HG02623 (cell line): ENCODE measurements at regions not wholly inside any gene's neighbourhood (a gene's known extent, or its start where the extent isn't known, plus 50 kb on each side); places are given as distances from the start of the nearest gene placed in this dataset.

ENCODE experiments used
- ATAC-seq: cut with Tn5 transposase; IDR thresholded peaks from one replicate; pipeline ENCODE4 v1.9.1; 2021; ENCODE audit warnings: moderate library complexity; ENCODE audit not compliant: unreplicated experiment

GRCh38 chr5:54774281-54775170, 210.9 kb downstream of the ESM1 start:
- ATAC-seq = no peak

- no peak for ATAC-seq
Measured at GRCh38 chr5:54772684-54773083, 212.7 kb downstream of the ESM1 start.

GRCh38 chr5:54772231-54772630, 213.2 kb downstream of the ESM1 start:
- ATAC-seq = no peak

- ATAC-seq = no peak
Measured at GRCh38 chr5:54769746-54770145, 215.6 kb downstream of the ESM1 start.

- no peak for ATAC-seq
Measured at GRCh38 chr5:54769072-54769471, 216.3 kb downstream of the ESM1 start.

- no peak for ATAC-seq
Measured at GRCh38 chr5:54766748-54767147, 218.6 kb downstream of the ESM1 start.

GRCh38 chr5:54765165-54766028, 220.0 kb downstream of the ESM1 start:
- no peak for ATAC-seq

- ATAC-seq = no peak
Measured at GRCh38 chr5:54764102-54765090, 221.0 kb downstream of the ESM1 start.

- no peak for ATAC-seq
Measured at GRCh38 chr5:54761213-54761701, 224.1 kb downstream of the ESM1 start.

- no peak for ATAC-seq
Measured at GRCh38 chr5:54760182-54760935, 225.0 kb downstream of the ESM1 start.

- ATAC-seq = no peak
Measured at GRCh38 chr5:54758038-54758437, 227.4 kb downstream of the ESM1 start.

- ATAC-seq = no peak
Measured at GRCh38 chr5:54757541-54757940, 227.9 kb downstream of the ESM1 start.

- ATAC-seq = no peak
Measured at GRCh38 chr5:54756796-54757402, 228.5 kb downstream of the ESM1 start.

GRCh38 chr5:54756301-54756700, 229.1 kb downstream of the ESM1 start:
- ATAC-seq = no peak

GRCh38 chr5:54754878-54755277, 230.5 kb downstream of the ESM1 start:
- no peak for ATAC-seq

- no peak for ATAC-seq
Measured at GRCh38 chr5:54754420-54754819, 231.0 kb downstream of the ESM1 start.

- no peak for ATAC-seq
Measured at GRCh38 chr5:54753753-54754152, 231.6 kb downstream of the ESM1 start.

- ATAC-seq = peak; percentile 79
Measured at GRCh38 chr5:54753034-54753433, 232.4 kb downstream of the ESM1 start.

GRCh38 chr5:54748527-54748926, 231.0 kb downstream of the SNX18 start:
- no peak for ATAC-seq
